ENCODE measurements at regions not wholly inside any gene's neighbourhood (a gene's known extent, or its start where the extent isn't known, plus 50 kb on each side); places are given as distances from the start of the nearest gene placed in this dataset.

- Histone ChIP-seq H3K9me2 (replicated peaks; ENCODE audit: low read length) (no peaks in the 10 kb centered on the region), H3K9me3 (ENCODE audit: low read length) (no peaks in the 10 kb centered on the region), H3K4me2 (ENCODE audit: low read length) (no peak overlapping the region), H3K27ac (ENCODE audit: low read length) (no peak overlapping the region), H2AFZ (ENCODE audit: low read length) (no peak overlapping the region), H3K36me3 (ENCODE audit: low read depth, low read length) (no peaks in the 10 kb centered on the region), H3K4me1 (ENCODE audit: insufficient read depth, low read length) (no peaks in the 10 kb centered on the region), H3K4me3 (ENCODE audit: low read length) (no peak overlapping the region), H3K79me2 (ENCODE audit: low read length) (no peaks in the 10 kb centered on the region), H3K27me3 (ENCODE audit: low read length) (peaks cover 49% of the 10 kb centered on the region), H3F3A (ENCODE audit: low read length, unreplicated experiment) (no peaks in the 10 kb centered on the region), H3K9ac (ENCODE audit: low read length) (no peak overlapping the region), H4K20me1 (ENCODE audit: low read length) (no peaks in the 10 kb centered on the region)
- ChIA-PET POLR2A (ENCODE audit: unreplicated experiment) (no interaction called here), CTCF (no interaction called here)
- no TSS peak for BruUV-seq (replicated peaks)
- intact Hi-C loops (cut with micrococcal nuclease): no loop called here
- no peak for TF ChIP-seq EZH2 (IDR thresholded peaks at IDR 0.05; ENCODE audit: low read length, unreplicated experiment)
- DNase-seq (no peak), ATAC-seq (no peak)
These were observed 458.7 kb upstream of the ZFHX3 start for GRCh38 chr16:73506568-73507056.

GRCh38 chr16:73505577-73505976 is 457.6 kb upstream of the ZFHX3 start:
- Histone ChIP-seq H3K27me3 (ENCODE audit: low read length) (peaks cover 57% of the 10 kb centered on the region), H3K36me3 (ENCODE audit: low read depth, low read length) (no peaks in the 10 kb centered on the region), H3K4me3 (ENCODE audit: low read length) (no peak overlapping the region), H3K9me2 (replicated peaks; ENCODE audit: low read length) (no peaks in the 10 kb centered on the region), H3K9ac (ENCODE audit: low read length) (no peak overlapping the region), H3F3A (ENCODE audit: low read length, unreplicated experiment) (no peaks in the 10 kb centered on the region), H3K4me2 (ENCODE audit: low read length) (no peak overlapping the region), H4K20me1 (ENCODE audit: low read length) (no peaks in the 10 kb centered on the region), H3K9me3 (ENCODE audit: low read length) (no peaks in the 10 kb centered on the region), H3K4me1 (ENCODE audit: insufficient read depth, low read length) (no peaks in the 10 kb centered on the region), H3K79me2 (ENCODE audit: low read length) (no peaks in the 10 kb centered on the region), H3K27ac (ENCODE audit: low read length) (no peak overlapping the region), H2AFZ (ENCODE audit: low read length) (no peak overlapping the region)
- ChIA-PET CTCF (no interaction called here), POLR2A (ENCODE audit: unreplicated experiment) (no interaction called here)
- no peak for TF ChIP-seq CTCF (conservative IDR thresholded peaks at IDR 0.05; ENCODE audit: low read depth, low read length)
- no peak for TF ChIP-seq EZH2phosphoT487 (IDR thresholded peaks at IDR 0.05; ENCODE audit: borderline replicate concordance, low read length)
- TF ChIP-seq EZH2 (IDR thresholded peaks at IDR 0.05; ENCODE audit: low read length, unreplicated experiment): no peak
- BruUV-seq (replicated peaks): no TSS peak
- intact Hi-C loops (cut with micrococcal nuclease): no loop called here
- ATAC-seq: no peak
- no peak for DNase-seq

GRCh38 chr16:73504591-73505575 is 457.0 kb upstream of the ZFHX3 start:
- TF ChIP-seq EZH2 (IDR thresholded peaks at IDR 0.05; ENCODE audit: low read length, unreplicated experiment) (no peak), CTCF (conservative IDR thresholded peaks at IDR 0.05; ENCODE audit: low read depth, low read length) (no peak), EZH2phosphoT487 (IDR thresholded peaks at IDR 0.05; ENCODE audit: borderline replicate concordance, low read length) (no peak)
- Histone ChIP-seq H3K9ac (ENCODE audit: low read length) (no peak overlapping the region), H3K9me2 (replicated peaks; ENCODE audit: low read length) (no peaks in the 10 kb centered on the region), H3F3A (ENCODE audit: low read length, unreplicated experiment) (no peaks in the 10 kb centered on the region), H2AFZ (ENCODE audit: low read length) (no peak overlapping the region), H3K4me3 (ENCODE audit: low read length) (no peak overlapping the region), H3K4me1 (ENCODE audit: insufficient read depth, low read length) (no peaks in the 10 kb centered on the region), H3K36me3 (ENCODE audit: low read depth, low read length) (no peaks in the 10 kb centered on the region), H3K4me2 (ENCODE audit: low read length) (no peak overlapping the region), H3K27me3 (ENCODE audit: low read length) (peaks cover 57% of the 10 kb centered on the region), H3K79me2 (ENCODE audit: low read length) (no peaks in the 10 kb centered on the region), H3K27ac (ENCODE audit: low read length) (no peak overlapping the region), H3K9me3 (ENCODE audit: low read length) (no peaks in the 10 kb centered on the region), H4K20me1 (ENCODE audit: low read length) (no peaks in the 10 kb centered on the region)
- ChIA-PET POLR2A (ENCODE audit: unreplicated experiment) (no interaction called here), CTCF (no interaction called here)
- intact Hi-C loops (cut with micrococcal nuclease): no loop called here
- BruUV-seq (replicated peaks): no TSS peak
- ATAC-seq (no peak), DNase-seq (no peak)

All from PC-3 (cell line).